ENCODE measurements at regions not wholly inside any gene's neighbourhood (a gene's known extent, or its start where the extent isn't known, plus 50 kb on each side); places are given as distances from the start of the nearest gene placed in this dataset.

DNA sequence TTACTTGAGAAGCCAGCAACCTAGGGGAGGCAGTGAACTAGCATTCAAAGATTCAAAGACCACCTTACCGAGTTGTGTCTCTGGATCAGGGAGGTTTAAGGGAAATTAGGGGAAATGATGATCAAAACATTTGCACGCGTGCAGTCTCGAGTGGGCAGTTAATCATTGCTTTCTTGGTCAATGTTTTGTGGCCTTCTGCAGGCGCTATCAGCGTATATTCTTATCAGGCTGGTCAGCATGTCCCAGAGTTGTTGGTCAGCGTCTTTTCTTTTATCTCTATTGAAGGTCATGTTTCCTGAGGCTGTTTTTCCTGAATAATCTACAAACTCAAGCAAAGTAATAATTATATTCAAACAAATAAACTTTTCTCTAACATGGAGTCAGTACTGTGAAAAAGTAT, 84.0 kb upstream of the ZNF81 start:
- no peaks in the 10 kb centered on the region for H4K20me1 ChIP-seq (ENCODE audit: insufficient read depth, poor library complexity, severe bottlenecking)
- no peaks in the 10 kb centered on the region for H3K27me3 ChIP-seq
- no peak for TF ChIP-seq EZH2 (IDR thresholded peaks at IDR 0.05; ENCODE audit: borderline replicate concordance)
- no peak for TF ChIP-seq EZH2phosphoT487 (IDR thresholded peaks at IDR 0.05; ENCODE audit: low read depth, severe bottlenecking, unreplicated experiment)
- TF ChIP-seq, protein P1, sequence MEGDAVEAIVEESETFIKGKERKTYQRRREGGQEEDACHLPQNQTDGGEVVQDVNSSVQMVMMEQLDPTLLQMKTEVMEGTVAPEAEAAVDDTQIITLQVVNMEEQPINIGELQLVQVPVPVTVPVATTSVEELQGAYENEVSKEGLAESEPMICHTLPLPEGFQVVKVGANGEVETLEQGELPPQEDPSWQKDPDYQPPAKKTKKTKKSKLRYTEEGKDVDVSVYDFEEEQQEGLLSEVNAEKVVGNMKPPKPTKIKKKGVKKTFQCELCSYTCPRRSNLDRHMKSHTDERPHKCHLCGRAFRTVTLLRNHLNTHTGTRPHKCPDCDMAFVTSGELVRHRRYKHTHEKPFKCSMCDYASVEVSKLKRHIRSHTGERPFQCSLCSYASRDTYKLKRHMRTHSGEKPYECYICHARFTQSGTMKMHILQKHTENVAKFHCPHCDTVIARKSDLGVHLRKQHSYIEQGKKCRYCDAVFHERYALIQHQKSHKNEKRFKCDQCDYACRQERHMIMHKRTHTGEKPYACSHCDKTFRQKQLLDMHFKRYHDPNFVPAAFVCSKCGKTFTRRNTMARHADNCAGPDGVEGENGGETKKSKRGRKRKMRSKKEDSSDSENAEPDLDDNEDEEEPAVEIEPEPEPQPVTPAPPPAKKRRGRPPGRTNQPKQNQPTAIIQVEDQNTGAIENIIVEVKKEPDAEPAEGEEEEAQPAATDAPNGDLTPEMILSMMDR (IDR thresholded peaks at IDR 0.05; ENCODE audit: poor library complexity): no peak
- no peak for DNase-seq (ENCODE audit: low spot score)
- H3K4me3 ChIP-seq: no peak overlapping the region
- no peaks in the 10 kb centered on the region for H3K9me3 ChIP-seq (ENCODE audit: low read depth)
- no peak overlapping the region for H2AFZ ChIP-seq
- no peak overlapping the region for H3K27ac ChIP-seq
- no peak overlapping the region for H3K4me2 ChIP-seq
- no peaks in the 10 kb centered on the region for H3K9me2 ChIP-seq (replicated peaks; ENCODE audit: insufficient read depth)
- WGBS (ENCODE audit: low lambda C conversion rate, missing lambda C conversion rate): 51% methylated on average over 7 of the region's 7 CpGs
- no peaks in the 10 kb centered on the region for H3K79me2 ChIP-seq
- no peaks in the 10 kb centered on the region for H3K36me3 ChIP-seq (replicated peaks; ENCODE audit: insufficient read depth, low read depth)
- no peaks in the 10 kb centered on the region for H3K4me1 ChIP-seq (ENCODE audit: insufficient read depth)

DNA sequence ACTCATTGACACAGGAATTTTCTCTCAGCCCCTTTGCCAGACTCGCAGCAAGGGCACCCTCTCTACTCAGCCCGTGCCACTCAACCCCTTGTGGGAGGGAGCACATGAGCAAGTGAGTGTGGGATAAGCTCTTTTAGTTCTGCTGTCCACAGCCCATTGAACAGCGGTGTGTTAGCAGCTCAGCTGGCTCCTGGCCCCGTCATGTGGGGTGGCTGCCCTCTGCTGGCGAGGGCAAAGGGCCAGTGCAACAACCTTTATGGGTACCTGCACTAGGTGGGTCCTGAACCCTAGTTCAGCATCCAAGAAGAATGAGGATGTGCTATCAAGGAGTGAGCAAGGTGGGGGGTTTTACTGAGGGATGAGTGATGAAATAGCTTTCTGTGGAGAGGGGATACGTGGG, 85.0 kb upstream of the ZNF81 start:
- peak; percentile 48 for DNase-seq (ENCODE audit: low spot score)
- Histone ChIP-seq H3K4me2 (no peak overlapping the region), H3K27ac (no peak overlapping the region), H3K27me3 (no peaks in the 10 kb centered on the region), H4K20me1 (ENCODE audit: insufficient read depth, poor library complexity, severe bottlenecking) (no peaks in the 10 kb centered on the region), H2AFZ (no peak overlapping the region), H3K36me3 (replicated peaks; ENCODE audit: insufficient read depth, low read depth) (no peaks in the 10 kb centered on the region), H3K9me2 (replicated peaks; ENCODE audit: insufficient read depth) (no peaks in the 10 kb centered on the region), H3K79me2 (no peaks in the 10 kb centered on the region), H3K9me3 (ENCODE audit: low read depth) (no peaks in the 10 kb centered on the region), H3K4me3 (no peak overlapping the region), H3K4me1 (ENCODE audit: insufficient read depth) (no peaks in the 10 kb centered on the region)
- WGBS (ENCODE audit: low lambda C conversion rate, missing lambda C conversion rate): 32% methylated on average over 6 of the region's 6 CpGs
- TF ChIP-seq EZH2 (IDR thresholded peaks at IDR 0.05; ENCODE audit: borderline replicate concordance) (no peak), EZH2phosphoT487 (IDR thresholded peaks at IDR 0.05; ENCODE audit: low read depth, severe bottlenecking, unreplicated experiment) (no peak)
- TF ChIP-seq, protein P1 (IDR thresholded peaks at IDR 0.05; ENCODE audit: poor library complexity): peak; percentile 36

DNA sequence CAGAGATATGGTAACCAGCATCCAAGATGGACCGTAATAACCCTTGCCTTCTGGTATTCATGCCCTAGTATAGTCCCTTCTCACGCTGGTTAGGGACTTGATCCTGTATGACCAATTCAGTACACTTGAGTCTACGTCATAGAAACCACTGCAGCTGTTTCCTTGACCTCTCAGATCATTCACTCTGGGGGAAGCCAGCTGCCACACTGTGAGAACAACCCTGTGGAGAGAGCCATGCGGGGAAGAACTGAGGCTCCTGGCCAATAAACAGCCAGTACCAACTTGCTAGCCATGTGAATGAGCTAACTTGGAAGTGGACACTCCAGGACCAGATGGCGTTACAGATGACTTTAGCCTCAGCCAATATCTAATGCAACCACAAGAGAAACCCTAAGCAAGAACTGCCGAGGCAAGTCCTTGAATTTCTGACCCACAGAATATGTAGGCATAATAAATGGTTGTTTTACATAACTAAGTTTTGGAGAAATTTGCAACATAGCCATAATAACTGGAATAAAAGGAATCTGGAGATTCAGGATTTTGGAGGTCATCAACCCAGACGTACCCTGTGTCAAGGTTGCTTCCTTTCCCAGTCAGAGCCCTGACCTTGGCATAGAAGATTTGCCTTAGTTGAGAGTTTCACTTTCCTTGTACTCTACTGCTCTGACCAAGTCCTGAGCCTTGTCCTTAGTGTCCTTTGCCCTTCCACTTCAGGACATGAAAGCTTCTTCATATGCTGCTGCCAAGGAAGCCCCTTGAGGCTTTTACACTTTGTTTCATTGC, 87.3 kb upstream of the ZNF81 start:
- H3K9me3 ChIP-seq (ENCODE audit: low read depth): no peaks in the 10 kb centered on the region
- no peaks in the 10 kb centered on the region for H3K4me1 ChIP-seq (ENCODE audit: insufficient read depth)
- WGBS (ENCODE audit: low lambda C conversion rate, missing lambda C conversion rate): 74% methylated on average over 7 of the region's 7 CpGs
- H3K27ac ChIP-seq: no peak overlapping the region
- H3K36me3 ChIP-seq (replicated peaks; ENCODE audit: insufficient read depth, low read depth): no peaks in the 10 kb centered on the region
- H3K79me2 ChIP-seq: no peaks in the 10 kb centered on the region
- H3K27me3 ChIP-seq: no peaks in the 10 kb centered on the region
- H4K20me1 ChIP-seq (ENCODE audit: insufficient read depth, poor library complexity, severe bottlenecking): no peaks in the 10 kb centered on the region
- H2AFZ ChIP-seq: no peak overlapping the region
- no peak for DNase-seq (ENCODE audit: low spot score)
- H3K9me2 ChIP-seq (replicated peaks; ENCODE audit: insufficient read depth): no peaks in the 10 kb centered on the region
- no peak for TF ChIP-seq EZH2 (IDR thresholded peaks at IDR 0.05; ENCODE audit: borderline replicate concordance)
- TF ChIP-seq, protein P1 (IDR thresholded peaks at IDR 0.05; ENCODE audit: poor library complexity): no peak
- TF ChIP-seq EZH2phosphoT487 (IDR thresholded peaks at IDR 0.05; ENCODE audit: low read depth, severe bottlenecking, unreplicated experiment): no peak
- H3K4me3 ChIP-seq: no peak overlapping the region
- no peak overlapping the region for H3K4me2 ChIP-seq
